ENCODE measurements at regions not wholly inside any gene's neighbourhood (a gene's known extent, or its start where the extent isn't known, plus 50 kb on each side); places are given as distances from the start of the nearest gene placed in this dataset.

DNA sequence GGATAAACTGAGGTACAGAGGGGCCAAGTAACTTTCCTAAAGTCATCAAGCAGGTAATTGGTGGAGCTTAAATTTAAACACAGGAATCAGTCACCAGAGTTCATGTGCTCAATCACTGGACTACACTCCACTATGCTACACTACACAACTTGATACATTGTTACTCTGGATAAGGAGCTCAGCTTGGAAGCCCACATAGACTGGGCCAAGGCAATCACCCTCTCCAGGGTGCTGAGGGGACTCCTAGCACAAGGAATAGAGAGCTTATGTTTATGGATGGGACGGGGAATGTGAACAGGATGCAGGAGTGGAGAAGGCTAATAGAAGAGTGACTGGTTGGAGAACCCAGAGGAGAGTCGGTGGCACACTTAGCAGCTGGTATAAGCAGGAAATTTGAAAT, 113.5 kb upstream of the NFIB start:
- intact Hi-C loops (cut with micrococcal nuclease; ENCODE audit: unreplicated experiment) = no loop called here
- ChIA-PET CTCF (no interaction called here), POLR2A (no interaction called here)
- DNase-seq (ENCODE audit: low read depth, low spot score) = no peak
- no peaks in the 10 kb centered on the region for H3K27me3 ChIP-seq (ENCODE audit: control insufficient read depth, insufficient read depth, low read length)
- no peaks in the 10 kb centered on the region for H3K36me3 ChIP-seq (ENCODE audit: control insufficient read depth, insufficient read depth, low read length)
- BruUV-seq (replicated peaks) = no TSS peak
- no peaks in the 10 kb centered on the region for H3K9me3 ChIP-seq (ENCODE audit: control insufficient read depth, insufficient read depth, low read depth, low read length)
- H3K4me3 ChIP-seq (ENCODE audit: low read depth in 2 of 2, low read length in 2 of 2) = no peak overlapping the region
- ATAC-seq = no peak
- TF ChIP-seq, protein P1, sequence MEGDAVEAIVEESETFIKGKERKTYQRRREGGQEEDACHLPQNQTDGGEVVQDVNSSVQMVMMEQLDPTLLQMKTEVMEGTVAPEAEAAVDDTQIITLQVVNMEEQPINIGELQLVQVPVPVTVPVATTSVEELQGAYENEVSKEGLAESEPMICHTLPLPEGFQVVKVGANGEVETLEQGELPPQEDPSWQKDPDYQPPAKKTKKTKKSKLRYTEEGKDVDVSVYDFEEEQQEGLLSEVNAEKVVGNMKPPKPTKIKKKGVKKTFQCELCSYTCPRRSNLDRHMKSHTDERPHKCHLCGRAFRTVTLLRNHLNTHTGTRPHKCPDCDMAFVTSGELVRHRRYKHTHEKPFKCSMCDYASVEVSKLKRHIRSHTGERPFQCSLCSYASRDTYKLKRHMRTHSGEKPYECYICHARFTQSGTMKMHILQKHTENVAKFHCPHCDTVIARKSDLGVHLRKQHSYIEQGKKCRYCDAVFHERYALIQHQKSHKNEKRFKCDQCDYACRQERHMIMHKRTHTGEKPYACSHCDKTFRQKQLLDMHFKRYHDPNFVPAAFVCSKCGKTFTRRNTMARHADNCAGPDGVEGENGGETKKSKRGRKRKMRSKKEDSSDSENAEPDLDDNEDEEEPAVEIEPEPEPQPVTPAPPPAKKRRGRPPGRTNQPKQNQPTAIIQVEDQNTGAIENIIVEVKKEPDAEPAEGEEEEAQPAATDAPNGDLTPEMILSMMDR (IDR thresholded peaks at IDR 0.05) = no peak
- TF ChIP-seq TCF7L2 (IDR thresholded peaks at IDR 0.05; ENCODE audit: low read depth, low read length) (no peak), POLR2AphosphoS5 (IDR thresholded peaks at IDR 0.05; ENCODE audit: low read depth, low read length) (no peak), SIN3A (IDR thresholded peaks at IDR 0.05; ENCODE audit: borderline replicate concordance, insufficient read depth, low read depth, low read length) (no peak)
- TF ChIP-seq, protein P2, sequence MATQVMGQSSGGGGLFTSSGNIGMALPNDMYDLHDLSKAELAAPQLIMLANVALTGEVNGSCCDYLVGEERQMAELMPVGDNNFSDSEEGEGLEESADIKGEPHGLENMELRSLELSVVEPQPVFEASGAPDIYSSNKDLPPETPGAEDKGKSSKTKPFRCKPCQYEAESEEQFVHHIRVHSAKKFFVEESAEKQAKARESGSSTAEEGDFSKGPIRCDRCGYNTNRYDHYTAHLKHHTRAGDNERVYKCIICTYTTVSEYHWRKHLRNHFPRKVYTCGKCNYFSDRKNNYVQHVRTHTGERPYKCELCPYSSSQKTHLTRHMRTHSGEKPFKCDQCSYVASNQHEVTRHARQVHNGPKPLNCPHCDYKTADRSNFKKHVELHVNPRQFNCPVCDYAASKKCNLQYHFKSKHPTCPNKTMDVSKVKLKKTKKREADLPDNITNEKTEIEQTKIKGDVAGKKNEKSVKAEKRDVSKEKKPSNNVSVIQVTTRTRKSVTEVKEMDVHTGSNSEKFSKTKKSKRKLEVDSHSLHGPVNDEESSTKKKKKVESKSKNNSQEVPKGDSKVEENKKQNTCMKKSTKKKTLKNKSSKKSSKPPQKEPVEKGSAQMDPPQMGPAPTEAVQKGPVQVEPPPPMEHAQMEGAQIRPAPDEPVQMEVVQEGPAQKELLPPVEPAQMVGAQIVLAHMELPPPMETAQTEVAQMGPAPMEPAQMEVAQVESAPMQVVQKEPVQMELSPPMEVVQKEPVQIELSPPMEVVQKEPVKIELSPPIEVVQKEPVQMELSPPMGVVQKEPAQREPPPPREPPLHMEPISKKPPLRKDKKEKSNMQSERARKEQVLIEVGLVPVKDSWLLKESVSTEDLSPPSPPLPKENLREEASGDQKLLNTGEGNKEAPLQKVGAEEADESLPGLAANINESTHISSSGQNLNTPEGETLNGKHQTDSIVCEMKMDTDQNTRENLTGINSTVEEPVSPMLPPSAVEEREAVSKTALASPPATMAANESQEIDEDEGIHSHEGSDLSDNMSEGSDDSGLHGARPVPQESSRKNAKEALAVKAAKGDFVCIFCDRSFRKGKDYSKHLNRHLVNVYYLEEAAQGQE (IDR thresholded peaks at IDR 0.05; ENCODE audit: insufficient read depth in 1 of 2, low read depth in 2 of 2, low read length in 1 of 2) = no peak
- no peaks in the 10 kb centered on the region for H3K4me1 ChIP-seq (ENCODE audit: control insufficient read depth, insufficient read depth, low read length)
- H3K27ac ChIP-seq (ENCODE audit: low read length) = no peak overlapping the region
- in situ Hi-C loops (cut with HindIII; ENCODE audit: low pct_unique_long_range_greater_than_20kb, low sequenced_read_pairs) = no loop called here

DNA sequence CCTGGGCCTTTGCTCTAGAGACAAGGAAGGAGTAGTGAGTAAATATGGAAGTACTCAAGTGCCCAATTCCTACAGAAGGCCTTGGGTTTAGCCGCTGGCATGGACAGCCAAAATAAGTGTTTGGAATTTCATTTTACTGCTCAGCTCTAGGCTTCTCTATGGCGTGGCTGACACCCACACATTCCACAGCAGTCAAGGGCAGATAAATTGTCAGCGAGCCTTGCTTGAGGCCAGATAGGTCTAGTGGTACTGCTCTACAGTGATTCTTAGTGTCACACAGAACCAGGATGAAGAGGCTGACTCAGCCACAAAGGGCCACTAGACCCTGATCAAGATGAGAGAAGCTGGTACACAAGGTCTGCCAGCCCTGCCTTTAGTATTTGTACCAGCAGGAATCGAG, 111.0 kb upstream of the NFIB start:
- Histone ChIP-seq H3K4me3 (ENCODE audit: low read depth in 2 of 2, low read length in 2 of 2) (no peak overlapping the region), H3K27ac (ENCODE audit: low read length) (no peak overlapping the region), H3K27me3 (ENCODE audit: control insufficient read depth, insufficient read depth, low read length) (no peaks in the 10 kb centered on the region), H3K9me3 (ENCODE audit: control insufficient read depth, insufficient read depth, low read depth, low read length) (no peaks in the 10 kb centered on the region), H3K4me1 (ENCODE audit: control insufficient read depth, insufficient read depth, low read length) (no peaks in the 10 kb centered on the region), H3K36me3 (ENCODE audit: control insufficient read depth, insufficient read depth, low read length) (no peaks in the 10 kb centered on the region)
- in situ Hi-C loops (cut with HindIII; ENCODE audit: low pct_unique_long_range_greater_than_20kb, low sequenced_read_pairs) (no loop called here), intact Hi-C loops (cut with micrococcal nuclease; ENCODE audit: unreplicated experiment) (no loop called here)
- DNase-seq (ENCODE audit: low read depth, low spot score) (no peak), ATAC-seq (no peak)
- no TSS peak for BruUV-seq (replicated peaks)
- ChIA-PET POLR2A (no interaction called here), CTCF (no interaction called here)
- TF ChIP-seq TCF7L2 (IDR thresholded peaks at IDR 0.05; ENCODE audit: low read depth, low read length) (no peak), POLR2AphosphoS5 (IDR thresholded peaks at IDR 0.05; ENCODE audit: low read depth, low read length) (no peak), SIN3A (IDR thresholded peaks at IDR 0.05; ENCODE audit: borderline replicate concordance, insufficient read depth, low read depth, low read length) (no peak)
- TF ChIP-seq, protein P1 (IDR thresholded peaks at IDR 0.05) = no peak
- TF ChIP-seq, protein P2 (IDR thresholded peaks at IDR 0.05; ENCODE audit: insufficient read depth in 1 of 2, low read depth in 2 of 2, low read length in 1 of 2) = no peak
